ENCODE measurements at regions not wholly inside any gene's neighbourhood (a gene's known extent, or its start where the extent isn't known, plus 50 kb on each side); places are given as distances from the start of the nearest gene placed in this dataset. TPM values are rescaled to one million over a fixed set of nuclear protein-coding genes. Genes with fewer than 3 reads are reported as not detected.

DNA sequence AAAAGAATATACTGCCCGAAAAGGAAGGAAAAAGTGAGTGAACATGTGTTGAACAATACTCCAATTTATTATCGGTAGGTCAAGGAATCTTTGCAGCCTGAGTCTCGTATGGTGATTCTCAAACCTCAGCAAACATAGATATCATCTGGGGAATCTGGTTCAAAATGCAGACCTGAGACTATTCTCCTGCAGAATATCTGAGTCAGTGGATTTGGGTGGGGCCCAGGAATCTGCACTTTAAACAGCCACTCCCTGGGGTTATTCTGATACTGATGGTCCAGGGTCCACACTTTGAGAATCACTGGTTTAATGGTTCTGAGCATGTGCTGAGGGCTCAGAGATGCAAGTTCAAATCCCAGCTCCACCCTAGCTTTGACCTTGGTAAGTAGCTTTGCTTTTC lies 53.6 kb upstream of the GRK3 start:
- no peaks in the 10 kb centered on the region for H3K36me3 ChIP-seq (ENCODE audit: control insufficient read depth in 1 of 2, insufficient read depth in 2 of 2, low read depth in 1 of 2, low read length in 2 of 2)
- H3K79me1 ChIP-seq (replicated peaks; ENCODE audit: low read length, poor library complexity, severe bottlenecking): no peaks in the 10 kb centered on the region
- H3K4me1 ChIP-seq (ENCODE audit: control insufficient read depth, insufficient read depth, low read depth, low read length): no peaks in the 10 kb centered on the region
- no peak for DNase-seq
- H3K27ac ChIP-seq (ENCODE audit: low read length, poor library complexity, severe bottlenecking): no peak overlapping the region
- no peak overlapping the region for H2BK120ac ChIP-seq (ENCODE audit: low read depth, low read length)
- H2AK5ac ChIP-seq (ENCODE audit: low read length, severe bottlenecking): no peak overlapping the region
- H4K8ac ChIP-seq (ENCODE audit: low read length): no peak overlapping the region
- no peak overlapping the region for H2BK15ac ChIP-seq (ENCODE audit: low read depth, poor library complexity, severe bottlenecking)
- no peak overlapping the region for H3K23ac ChIP-seq (ENCODE audit: low read length in 2 of 2)
- H3K9me3 ChIP-seq (ENCODE audit: control insufficient read depth, low read length): no peaks in the 10 kb centered on the region
- H3K4me3 ChIP-seq (ENCODE audit: insufficient read depth in 1 of 2, low read depth in 1 of 2, low read length in 2 of 2): no peak overlapping the region
- H3K27me3 ChIP-seq (ENCODE audit: control insufficient read depth in 1 of 2, insufficient read depth in 1 of 2, low read length in 2 of 2): peaks cover 0 to 4% of the 10 kb centered on the region in 2 experiments
- no peak overlapping the region for H2AFZ ChIP-seq (ENCODE audit: low read depth, low read length)
- H2BK12ac ChIP-seq (ENCODE audit: low read length in 2 of 2): no peak overlapping the region
- 100% methylated on average over 3 of the region's 3 CpGs for WGBS
- H3K4ac ChIP-seq (ENCODE audit: low read depth in 1 of 2, low read length in 2 of 2): no peak overlapping the region
- H3K4me2 ChIP-seq (ENCODE audit: low read length, poor library complexity, severe bottlenecking): no peak overlapping the region
- H3K9ac ChIP-seq (ENCODE audit: low read length): no peak overlapping the region
- H4K91ac ChIP-seq (ENCODE audit: low read length): no peak overlapping the region
- no peak overlapping the region for H3K18ac ChIP-seq (ENCODE audit: low read depth in 1 of 2, low read length in 2 of 2)
- H3K14ac ChIP-seq (ENCODE audit: low read length in 2 of 2): no peak overlapping the region
- H2BK5ac ChIP-seq (ENCODE audit: low read depth, low read length, poor library complexity, severe bottlenecking): no peak overlapping the region

DNA sequence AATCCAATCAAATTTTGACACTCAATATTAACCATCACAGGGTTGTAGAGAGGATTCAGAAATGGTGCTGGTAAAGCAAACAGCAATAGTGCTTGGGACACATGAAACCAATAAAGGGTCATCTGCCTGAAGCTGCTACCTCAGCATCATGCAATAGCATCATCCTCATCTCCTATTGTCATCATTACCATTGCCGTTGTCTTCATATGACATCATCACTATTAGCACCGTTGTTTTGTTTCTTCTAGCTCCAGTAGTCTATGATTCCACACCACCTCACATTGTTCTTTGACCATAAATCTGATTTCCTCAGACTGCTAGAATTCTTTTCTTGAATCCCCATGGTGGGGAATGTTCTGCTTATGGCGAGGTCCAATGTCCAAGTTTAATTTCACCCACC lies 52.8 kb upstream of the GRK3 start:
- Histone ChIP-seq H3K4ac (ENCODE audit: low read depth in 1 of 2, low read length in 2 of 2) (no peak overlapping the region), H2AK5ac (ENCODE audit: low read length, severe bottlenecking) (no peak overlapping the region), H3K4me2 (ENCODE audit: low read length, poor library complexity, severe bottlenecking) (no peak overlapping the region), H2AFZ (ENCODE audit: low read depth, low read length) (no peak overlapping the region), H3K36me3 (ENCODE audit: control insufficient read depth in 1 of 2, insufficient read depth in 2 of 2, low read depth in 1 of 2, low read length in 2 of 2) (no peaks in the 10 kb centered on the region), H3K27me3 (ENCODE audit: control insufficient read depth in 1 of 2, insufficient read depth in 1 of 2, low read length in 2 of 2) (peaks cover 0 to 4% of the 10 kb centered on the region in 2 experiments), H2BK12ac (ENCODE audit: low read length in 2 of 2) (no peak overlapping the region), H3K18ac (ENCODE audit: low read depth in 1 of 2, low read length in 2 of 2) (no peak overlapping the region), H3K23ac (ENCODE audit: low read length in 2 of 2) (no peak overlapping the region), H2BK5ac (ENCODE audit: low read depth, low read length, poor library complexity, severe bottlenecking) (no peak overlapping the region), H4K8ac (ENCODE audit: low read length) (no peak overlapping the region), H3K79me1 (replicated peaks; ENCODE audit: low read length, poor library complexity, severe bottlenecking) (no peaks in the 10 kb centered on the region), H3K4me3 (ENCODE audit: insufficient read depth in 1 of 2, low read depth in 1 of 2, low read length in 2 of 2) (no peak overlapping the region), H3K9ac (ENCODE audit: low read length) (no peak overlapping the region), H3K14ac (ENCODE audit: low read length in 2 of 2) (no peak overlapping the region), H4K91ac (ENCODE audit: low read length) (no peak overlapping the region), H2BK15ac (ENCODE audit: low read depth, poor library complexity, severe bottlenecking) (no peak overlapping the region), H2BK120ac (ENCODE audit: low read depth, low read length) (no peak overlapping the region), H3K27ac (ENCODE audit: low read length, poor library complexity, severe bottlenecking) (no peak overlapping the region), H3K4me1 (ENCODE audit: control insufficient read depth, insufficient read depth, low read depth, low read length) (no peaks in the 10 kb centered on the region), H3K9me3 (ENCODE audit: control insufficient read depth, low read length) (no peaks in the 10 kb centered on the region)
- no peak for DNase-seq
- WGBS: 92% methylated on average over 3 of the region's 3 CpGs

DNA sequence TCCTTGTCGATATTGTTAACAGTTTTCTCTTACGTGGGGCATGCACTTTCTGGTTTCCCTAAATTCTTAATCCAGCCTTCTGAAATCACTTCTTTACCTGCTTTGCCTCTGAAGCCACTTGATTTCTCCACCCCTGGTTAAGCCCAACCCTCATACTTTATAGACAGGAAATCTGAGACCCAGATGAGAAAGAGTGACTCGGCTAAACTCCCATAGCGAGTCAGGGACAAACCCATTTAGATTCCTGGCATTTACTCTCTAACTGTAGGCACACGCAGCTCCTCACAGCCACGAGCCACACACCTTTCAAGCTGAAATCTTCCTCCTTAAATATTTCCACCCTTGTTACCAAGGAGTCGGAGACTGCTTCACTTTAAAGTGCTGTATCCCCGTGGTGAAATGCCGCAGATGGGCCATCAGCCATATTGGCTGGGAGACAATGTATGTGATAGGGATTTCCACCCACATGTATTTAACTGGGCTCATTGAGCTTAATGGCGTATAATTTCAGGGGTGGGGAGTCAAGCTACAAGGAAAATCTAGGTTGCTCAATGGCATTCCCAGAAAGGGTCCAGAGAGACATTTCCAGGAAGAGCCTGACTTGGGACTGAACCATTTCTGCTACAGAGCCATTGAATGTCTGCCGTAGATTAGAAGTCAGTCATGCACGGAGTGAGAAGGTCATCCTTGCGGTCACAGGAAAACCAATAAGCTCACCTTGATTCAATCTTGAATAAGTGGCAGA lies 49.9 kb upstream of the GRK3 start:
- no peaks in the 10 kb centered on the region for H3K36me3 ChIP-seq (ENCODE audit: control insufficient read depth in 1 of 2, insufficient read depth in 2 of 2, low read depth in 1 of 2, low read length in 2 of 2)
- no peak overlapping the region for H3K27ac ChIP-seq (ENCODE audit: low read length, poor library complexity, severe bottlenecking)
- no peak overlapping the region for H2AK5ac ChIP-seq (ENCODE audit: low read length, severe bottlenecking)
- H4K91ac ChIP-seq (ENCODE audit: low read length): no peak overlapping the region
- no peak overlapping the region for H3K18ac ChIP-seq (ENCODE audit: low read depth in 1 of 2, low read length in 2 of 2)
- H3K4me1 ChIP-seq (ENCODE audit: control insufficient read depth, insufficient read depth, low read depth, low read length): no peaks in the 10 kb centered on the region
- 85% methylated on average over 13 of the region's 13 CpGs for WGBS
- no peak overlapping the region for H2BK12ac ChIP-seq (ENCODE audit: low read length in 2 of 2)
- H3K4me2 ChIP-seq (ENCODE audit: low read length, poor library complexity, severe bottlenecking): no peak overlapping the region
- H3K14ac ChIP-seq (ENCODE audit: low read length in 2 of 2): no peak overlapping the region
- H3K23ac ChIP-seq (ENCODE audit: low read length in 2 of 2): no peak overlapping the region
- H4K8ac ChIP-seq (ENCODE audit: low read length): no peak overlapping the region
- H3K4ac ChIP-seq (ENCODE audit: low read depth in 1 of 2, low read length in 2 of 2): no peak overlapping the region
- H2BK15ac ChIP-seq (ENCODE audit: low read depth, poor library complexity, severe bottlenecking): no peak overlapping the region
- H3K79me1 ChIP-seq (replicated peaks; ENCODE audit: low read length, poor library complexity, severe bottlenecking): no peaks in the 10 kb centered on the region
- H2BK5ac ChIP-seq (ENCODE audit: low read depth, low read length, poor library complexity, severe bottlenecking): no peak overlapping the region
- no peak overlapping the region for H2BK120ac ChIP-seq (ENCODE audit: low read depth, low read length)
- H3K27me3 ChIP-seq (ENCODE audit: control insufficient read depth in 1 of 2, insufficient read depth in 1 of 2, low read length in 2 of 2): peaks cover 0 to 4% of the 10 kb centered on the region in 2 experiments
- no peak overlapping the region for H2AFZ ChIP-seq (ENCODE audit: low read depth, low read length)
- H3K9me3 ChIP-seq (ENCODE audit: control insufficient read depth, low read length): no peaks in the 10 kb centered on the region
- no peak for DNase-seq
- no peak overlapping the region for H3K4me3 ChIP-seq (ENCODE audit: insufficient read depth in 1 of 2, low read depth in 1 of 2, low read length in 2 of 2)
- H3K9ac ChIP-seq (ENCODE audit: low read length): no peak overlapping the region

Small RNA genes lying in the stretch of these regions (small RNA-seq; reads per million reads assigned to genes)
- gene IGLL3P (ENCODE audit: low read depth): not detected
- gene MIR6817 (ENCODE audit: low read depth): 2.9 reads per million, percentile 12 among the genes with 10 or more reads in this experiment
